ENCODE measurements at regions not wholly inside any gene's neighbourhood (a gene's known extent, or its start where the extent isn't known, plus 50 kb on each side); places are given as distances from the start of the nearest gene placed in this dataset.

DNA sequence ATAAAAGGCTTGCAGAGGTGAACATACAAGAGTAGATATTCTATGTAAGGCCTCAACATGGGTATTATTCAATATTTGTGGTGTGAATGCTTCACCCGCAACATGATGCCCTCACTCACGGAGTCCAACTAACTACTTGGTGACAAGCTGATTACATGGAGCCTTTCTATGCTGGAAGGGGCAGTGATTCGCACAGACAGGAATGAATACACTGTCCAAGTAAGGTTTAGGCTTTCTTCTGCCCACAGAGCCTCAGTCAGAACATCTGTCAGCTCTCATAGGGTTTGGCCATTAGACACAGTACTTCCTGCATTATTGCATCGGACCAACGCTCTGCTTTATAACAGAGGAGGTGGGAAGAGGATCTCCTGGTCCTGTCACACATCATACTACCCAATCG, 80.3 kb upstream of the SLC35G4 start:
- no peak for DNase-seq
- H3K27ac ChIP-seq = no peak overlapping the region
- H3K4me1 ChIP-seq = no peaks in the 10 kb centered on the region
- no peaks in the 10 kb centered on the region for H3K36me3 ChIP-seq
- peaks cover 0 to 7% (median 0%) of the 10 kb centered on the region in 3 donors for H3K27me3 ChIP-seq
- 82 to 88% (median 86%) methylated on average over 6 of the region's 6 CpGs for WGBS, 5 donors
- peaks cover 0 to 10% (median 0%) of the 10 kb centered on the region in 4 donors for H3K9me3 ChIP-seq
- TF ChIP-seq CTCF (IDR thresholded peaks at IDR 0.05) (no peak), EP300 (IDR thresholded peaks at IDR 0.05) (no peak), POLR2A (IDR thresholded peaks at IDR 0.05) (no peak), POLR2AphosphoS5 (IDR thresholded peaks at IDR 0.05) (no peak)
- no peak overlapping the region for H3K4me3 ChIP-seq
- intact Hi-C loops (cut with DNase I; ENCODE audit: low total_unique reads) = no loop called here

- intact Hi-C loops (cut with DNase I; ENCODE audit: low total_unique reads) = no loop called here
- H3K27ac ChIP-seq = no peak overlapping the region
- H3K36me3 ChIP-seq = no peaks in the 10 kb centered on the region
- H3K27me3 ChIP-seq = no peaks in the 10 kb centered on the region
- 82 to 96% (median 90%) methylated on average over 1 of the region's 1 CpG for WGBS, 5 donors
- no peak for TF ChIP-seq CTCF (IDR thresholded peaks at IDR 0.05)
- TF ChIP-seq POLR2AphosphoS5 (IDR thresholded peaks at IDR 0.05) = no peak
- no peak for TF ChIP-seq EP300 (IDR thresholded peaks at IDR 0.05)
- no peak for TF ChIP-seq POLR2A (IDR thresholded peaks at IDR 0.05)
- no peaks in the 10 kb centered on the region for H3K4me1 ChIP-seq
- H3K9me3 ChIP-seq = no peaks in the 10 kb centered on the region
- H3K4me3 ChIP-seq = no peak overlapping the region
- no peak for DNase-seq
Measured at GRCh38 chr18:11526675-11527074, 82.7 kb upstream of the SLC35G4 start.

- H3K9me3 ChIP-seq = no peaks in the 10 kb centered on the region
- 24 to 38% (median 31%) methylated on average over 2 of the region's 2 CpGs for WGBS, 5 donors
- intact Hi-C loops (cut with DNase I; ENCODE audit: low total_unique reads) = no loop called here
Measured at GRCh38 chr18:11523804-11524203, 85.6 kb upstream of the SLC35G4 start.

DNA sequence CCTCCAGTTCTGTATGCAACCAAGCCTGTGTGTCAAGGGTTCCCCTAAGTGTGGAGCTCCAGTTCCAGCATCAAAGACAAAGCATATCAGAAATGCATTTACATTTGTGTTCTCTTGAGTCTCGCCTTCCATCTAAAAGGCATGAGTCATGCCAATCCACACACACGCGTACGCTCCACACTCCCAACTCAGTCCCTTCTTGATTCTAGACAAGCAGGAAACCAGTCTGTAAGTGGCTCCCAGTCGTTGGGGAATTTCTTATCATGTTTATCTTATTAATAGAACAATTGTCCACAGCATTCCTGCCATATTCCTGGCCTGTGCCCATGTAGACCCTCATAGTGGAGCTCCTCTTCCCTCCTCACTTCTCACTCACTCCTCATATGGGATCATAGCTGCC, 86.4 kb upstream of the SLC35G4 start:
- Histone ChIP-seq H3K4me3 (no peak overlapping the region), H3K9me3 (no peaks in the 10 kb centered on the region), H3K27me3 (peaks cover 0 to 7% (median 0%) of the 10 kb centered on the region in 3 donors), H3K36me3 (no peaks in the 10 kb centered on the region), H3K4me1 (no peaks in the 10 kb centered on the region), H3K27ac (no peak overlapping the region)
- intact Hi-C loops (cut with DNase I; ENCODE audit: low total_unique reads) = no loop called here
- TF ChIP-seq POLR2A (IDR thresholded peaks at IDR 0.05) (no peak), POLR2AphosphoS5 (IDR thresholded peaks at IDR 0.05) (no peak), CTCF (IDR thresholded peaks at IDR 0.05) (no peak), EP300 (IDR thresholded peaks at IDR 0.05) (no peak)
- no peak for DNase-seq
- WGBS, 5 donors = 30 to 57% (median 35%) methylated on average over 5 of the region's 5 CpGs

More at GRCh38 chr18:11523804-11524203, 85.6 kb upstream of the SLC35G4 start:
- Histone ChIP-seq H3K4me1 (no peaks in the 10 kb centered on the region), H3K36me3 (no peaks in the 10 kb centered on the region), H3K27me3 (peaks cover 0 to 3% (median 0%) of the 10 kb centered on the region in 3 donors), H3K4me3 (no peak overlapping the region), H3K27ac (no peak overlapping the region)
- no peak for TF ChIP-seq EP300 (IDR thresholded peaks at IDR 0.05)
- DNase-seq = no peak

DNA sequence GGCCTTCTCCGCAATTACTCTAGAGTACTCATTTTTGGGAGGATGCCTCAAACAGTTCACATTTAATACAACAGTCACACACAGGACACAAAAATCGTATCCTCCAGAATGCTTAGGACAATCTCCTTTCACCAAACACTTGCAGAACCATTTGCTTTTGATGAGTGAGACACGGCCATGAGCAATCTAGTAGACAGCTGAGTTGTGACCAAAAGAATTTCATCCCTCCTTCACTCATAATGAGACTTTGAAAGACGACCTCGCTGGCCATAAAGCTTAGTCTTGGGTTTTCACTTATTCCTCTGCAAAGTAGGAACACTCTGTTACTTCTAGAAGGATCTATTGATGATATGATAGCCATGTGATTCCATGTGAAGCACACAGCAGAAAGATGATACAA, 87.5 kb upstream of the SLC35G4 start:
- Histone ChIP-seq H3K9me3 (no peaks in the 10 kb centered on the region), H3K36me3 (no peaks in the 10 kb centered on the region), H3K4me3 (no peak overlapping the region), H3K4me1 (no peaks in the 10 kb centered on the region), H3K27me3 (peaks cover 0 to 7% (median 0%) of the 10 kb centered on the region in 3 donors), H3K27ac (no peak overlapping the region)
- no peak for DNase-seq
- WGBS, 5 donors = 69 to 87% (median 78%) methylated on average over 5 of the region's 5 CpGs
- intact Hi-C loops (cut with DNase I; ENCODE audit: low total_unique reads) = no loop called here
- TF ChIP-seq POLR2A (IDR thresholded peaks at IDR 0.05) = no peak
- TF ChIP-seq CTCF (IDR thresholded peaks at IDR 0.05) = no peak
- no peak for TF ChIP-seq EP300 (IDR thresholded peaks at IDR 0.05)
- no peak for TF ChIP-seq POLR2AphosphoS5 (IDR thresholded peaks at IDR 0.05)
